GM13976 (cell line): ENCODE measurements at regions not wholly inside any gene's neighbourhood (a gene's known extent, or its start where the extent isn't known, plus 50 kb on each side); places are given as distances from the start of the nearest gene placed in this dataset.

Experiments
- DNase-seq: peaks from one replicate; pipeline ENCODE4 v3.0.0; 2012; ENCODE audit warnings: low spot score
- CTCF ChIP-seq: IDR thresholded peaks from 2 replicates; pipeline ENCODE4 v1.5.1; 2012; ENCODE audit warnings: borderline replicate concordance, mild to moderate bottlenecking; ENCODE audit not compliant: insufficient read depth; ENCODE audit errors: extremely low read depth, missing control alignments, control extremely low read depth
- in situ Hi-C: fragments of 300-500 bp; cut with MboI; formaldehyde crosslinking; loops from one replicate; pipeline ENCODE4 v1.12.0; 2022; ENCODE audit warnings: low sequenced_read_pairs, mixed read lengths, inconsistent platforms; ENCODE audit not compliant: unreplicated experiment

GRCh38 chr2:43001055-43001378 is 208.6 kb upstream of the HAAO start:
- in situ Hi-C loops = no loop called here
- no peak for TF ChIP-seq CTCF
- DNase-seq = no peak

GRCh38 chr2:43000242-43001054 is 208.1 kb upstream of the HAAO start:
- in situ Hi-C loops = no loop called here
- TF ChIP-seq CTCF = no peak
- peak; percentile 71 for DNase-seq

- in situ Hi-C loops = no loop called here
- no peak for DNase-seq
Observed at GRCh38 chr2:42999856-43000241, 207.5 kb upstream of the HAAO start.

GRCh38 chr2:42999391-42999841 is 207.0 kb upstream of the HAAO start:
- no peak for TF ChIP-seq CTCF
- DNase-seq = no peak
- in situ Hi-C loops = no loop called here

More at GRCh38 chr2:42999856-43000241, 207.5 kb upstream of the HAAO start:
- no peak for TF ChIP-seq CTCF

GRCh38 chr2:42998721-42999120 is 206.3 kb upstream of the HAAO start:
- in situ Hi-C loops = no loop called here
- no peak for DNase-seq
- TF ChIP-seq CTCF = no peak

- TF ChIP-seq CTCF = no peak
- no peak for DNase-seq
- in situ Hi-C loops = no loop called here
Observed at GRCh38 chr2:42996528-42996927, 204.1 kb upstream of the HAAO start.
